HG03521 (cell line): ENCODE measurements at regions not wholly inside any gene's neighbourhood (a gene's known extent, or its start where the extent isn't known, plus 50 kb on each side); places are given as distances from the start of the nearest gene placed in this dataset.
"Not testable (repeated sequence)": the region's sequence is repeated elsewhere in the genome, so short reads cannot be mapped to it uniquely, and the experiment has no call there.

Experiments
- ATAC-seq: cut with Tn5 transposase; IDR thresholded peaks from one replicate; pipeline ENCODE4 v1.9.1; 2021; ENCODE audit warnings: mild to moderate bottlenecking, moderate library complexity; ENCODE audit not compliant: unreplicated experiment

DNA sequence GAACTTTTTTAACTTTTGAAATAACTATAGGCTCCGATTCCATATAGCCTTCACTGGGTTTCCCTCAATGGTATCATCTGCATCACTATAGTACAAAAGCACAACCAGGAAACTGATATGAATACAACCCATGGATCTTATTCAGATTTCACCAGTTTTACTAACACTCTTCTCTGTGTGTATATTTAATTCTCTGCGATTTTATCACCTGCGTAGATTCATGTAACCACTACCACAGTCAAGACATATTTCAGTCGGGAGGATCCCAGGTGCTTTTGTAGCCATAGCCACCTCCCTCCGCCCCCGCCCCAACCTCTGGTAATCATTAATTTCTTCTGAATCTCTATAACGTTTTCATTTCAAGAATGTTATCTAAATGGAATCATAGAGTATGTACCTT is 82.8 kb upstream of the C7orf33 start:
- ATAC-seq = no peak

GRCh38 chr7:148514236-148514635 is 76.3 kb upstream of the C7orf33 start:
- no peak for ATAC-seq

GRCh38 chr7:148515237-148515636 is 75.3 kb upstream of the C7orf33 start:
- no peak for ATAC-seq

GRCh38 chr7:148515728-148516695 is 74.6 kb upstream of the C7orf33 start:
- no peak for ATAC-seq

GRCh38 chr7:148519386-148519785 is 71.2 kb upstream of the C7orf33 start:
- not testable (repeated sequence) for ATAC-seq

- no peak for ATAC-seq
These were observed 69.3 kb upstream of the C7orf33 start for GRCh38 chr7:148521271-148521670.

DNA sequence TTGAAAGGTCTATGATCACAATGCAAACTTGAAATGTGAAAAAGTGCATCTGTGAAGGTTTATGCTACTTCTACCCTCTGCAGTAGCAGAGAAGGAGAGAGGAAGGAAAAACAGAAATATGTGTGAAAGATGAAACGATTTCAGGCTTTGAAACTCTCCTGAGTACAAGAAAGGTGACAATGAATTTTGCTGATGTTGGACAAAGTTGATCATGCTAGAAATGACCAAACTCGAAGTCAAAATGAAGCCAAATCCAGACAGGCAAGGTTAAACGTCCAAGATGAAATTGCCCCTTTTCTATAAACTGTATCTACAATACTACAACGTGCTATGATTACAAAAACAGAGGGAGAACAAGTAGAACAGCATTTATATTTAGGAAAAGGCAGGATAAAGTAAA is 67.0 kb upstream of the C7orf33 start:
- ATAC-seq = no peak

GRCh38 chr7:148524479-148525224 is 65.9 kb upstream of the C7orf33 start:
- no peak for ATAC-seq

DNA sequence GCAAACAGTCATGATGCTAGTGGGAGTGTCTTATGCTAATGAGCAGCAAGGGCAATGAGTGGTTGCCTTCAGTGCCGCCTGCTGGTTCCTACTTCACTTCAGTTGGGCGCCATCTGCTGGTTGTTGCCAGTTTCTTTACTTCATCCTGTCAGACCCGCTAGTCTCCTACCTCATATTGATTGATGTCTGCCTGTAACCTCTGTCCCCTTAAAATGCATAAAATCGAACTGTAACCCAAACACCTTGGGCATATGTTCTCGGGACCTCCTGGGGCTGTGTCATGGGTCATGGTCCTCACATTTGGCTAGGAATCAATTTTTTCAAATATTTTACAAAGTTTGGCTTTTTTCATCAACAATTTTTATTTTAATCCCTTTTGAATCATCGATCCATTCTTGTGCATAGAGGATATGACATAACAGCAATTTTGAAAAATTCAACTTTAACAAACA is 62.8 kb upstream of the C7orf33 start:
- ATAC-seq = peak; percentile 99

DNA sequence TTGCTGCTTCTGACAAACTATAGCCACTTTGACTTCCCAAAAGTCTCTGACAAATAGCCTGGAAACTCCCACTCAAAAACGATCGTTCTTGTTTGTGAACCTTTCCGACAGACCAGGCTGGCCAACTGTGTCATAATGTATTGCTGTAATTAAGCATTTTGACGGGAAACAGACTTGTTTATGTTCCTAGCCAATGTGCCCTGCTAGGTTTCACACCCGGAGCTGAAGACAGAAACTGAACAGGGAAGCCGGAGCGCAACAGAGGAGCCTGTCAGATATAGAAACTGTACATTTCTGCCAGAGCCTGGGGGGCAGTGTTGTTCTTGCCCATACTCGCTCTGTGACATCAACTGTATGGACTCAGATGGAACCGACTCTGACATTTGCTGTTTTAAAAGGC is 55.3 kb upstream of the C7orf33 start:
- ATAC-seq = peak; percentile 71

GRCh38 chr7:148537435-148537834 is 53.1 kb upstream of the C7orf33 start:
- ATAC-seq = no peak

GRCh38 chr7:148540041-148540738 is 50.4 kb upstream of the C7orf33 start:
- ATAC-seq = no peak
